H1 (cell line): ENCODE measurements at regions not wholly inside any gene's neighbourhood (a gene's known extent, or its start where the extent isn't known, plus 50 kb on each side); places are given as distances from the start of the nearest gene placed in this dataset.

Source experiments
- CTCF ChIA-PET: fragments of 300-600 bp; sonication (Branson Sonifier 250); formaldehyde crosslinking; loops from one replicate; lab custom pipeline; 2021; ENCODE audit not compliant: partially characterized antibody; lab: Charles Lee
- POLR2A ChIA-PET: fragments of 300-600 bp; sonication (Branson Sonifier 250); formaldehyde crosslinking; loops from one replicate; lab custom pipeline; 2021; ENCODE audit warnings: inconsistent platforms; ENCODE audit not compliant: partially characterized antibody; lab: Charles Lee
- DNase-seq, 2 experiments: peaks; one replicate each; pipeline versions ENCODE4 v3.0.0 to v3.0.0-alpha.2; 2010 to 2022; ENCODE audit warnings: low spot score in 2 of 2, low read depth in 1 of 2, mixed read lengths in 1 of 2
- FAIRE-seq: peaks from 2 replicates; lab custom pipeline; 2011; peaks lifted over from hg19 to GRCh38; lab: Jason Lieb, UNC
- H2AFZ ChIP-seq: 2 replicates; pipeline ENCODE4 v1.8.1; 2012; ENCODE audit warnings: low read length, inconsistent platforms
- H2AK5ac ChIP-seq: 2 replicates; pipeline ENCODE4 v1.6.1; 2013; ENCODE audit warnings: low read depth, low read length
- H2BK120ac ChIP-seq: replicated peaks from 2 replicates; pipeline ENCODE3; 2013; ENCODE audit warnings: low read depth, low read length, inconsistent platforms
- H2BK12ac ChIP-seq: 2 replicates; pipeline ENCODE4 v1.6.1; 2013; ENCODE audit warnings: low read depth, low read length
- H2BK15ac ChIP-seq: 2 replicates; pipeline ENCODE4 v1.6.1; 2013; ENCODE audit warnings: low read length
- H2BK20ac ChIP-seq: 2 replicates; pipeline ENCODE4 v1.6.1; 2013; ENCODE audit warnings: low read length
- H2BK5ac ChIP-seq: 2 replicates; pipeline ENCODE4 v1.6.1; 2013; ENCODE audit warnings: low read depth, low read length
- H3K14ac ChIP-seq: 2 replicates; pipeline ENCODE4 v1.6.1; 2013; ENCODE audit warnings: inconsistent platforms; ENCODE audit not compliant: insufficient read length
- H3K18ac ChIP-seq: 2 replicates; pipeline ENCODE4 v1.6.1; 2013; ENCODE audit warnings: low read length; ENCODE audit errors: extremely low read depth
- H3K23ac ChIP-seq: 2 replicates; pipeline ENCODE4 v1.6.1; 2013; ENCODE audit warnings: inconsistent platforms; ENCODE audit not compliant: insufficient read length
- H3K23me2 ChIP-seq: 2 replicates; pipeline ENCODE4 v1.6.1; 2013; ENCODE audit warnings: low read depth, low read length
- H3K27ac ChIP-seq: 2 replicates; pipeline ENCODE4 v1.6.1; 2011; ENCODE audit warnings: low read depth, low read length, inconsistent platforms
- H3K27me3 ChIP-seq, 4 experiments: replicated peaks in 1 of 4; 1 replicate in 1 of 4; 2 replicates in 3 of 4; pipeline versions ENCODE4 v1.6.1 to v1.8.1; 2011 to 2013; ENCODE audit warnings: low read length in 3 of 4, mild to moderate bottlenecking in 3 of 4, inconsistent platforms in 2 of 4, mixed read lengths in 2 of 4, moderate library complexity in 1 of 4; ENCODE audit not compliant: control insufficient read depth in 3 of 4, insufficient read depth in 3 of 4; ENCODE audit errors: extremely low read depth in 1 of 4
- H3K36me3 ChIP-seq, 4 experiments: 2 replicates each; pipeline versions ENCODE4 v1.6.1 to v1.8.1; 2011 to 2013; ENCODE audit warnings: mild to moderate bottlenecking in 4 of 4, low read length in 3 of 4, moderate library complexity in 2 of 4, control low read depth in 1 of 4, inconsistent platforms in 1 of 4; ENCODE audit not compliant: insufficient read depth in 4 of 4, control insufficient read depth in 2 of 4
- H3K4ac ChIP-seq: replicated peaks from 2 replicates; pipeline ENCODE3; 2013; ENCODE audit warnings: low read length, low read depth, mixed read lengths, inconsistent platforms; ENCODE audit not compliant: insufficient read length
- H3K4me1 ChIP-seq, 4 experiments: replicated peaks in 1 of 4; 1 replicate in 1 of 4; 2 replicates in 3 of 4; pipeline versions ENCODE4 v1.6.1 to v1.8.1; 2011 to 2013; ENCODE audit warnings: low read length in 3 of 4, inconsistent platforms in 2 of 4, mixed read lengths in 1 of 4; ENCODE audit not compliant: insufficient read depth in 4 of 4, control insufficient read depth in 3 of 4
- H3K4me2 ChIP-seq, 2 experiments: 2 replicates each; pipeline versions ENCODE4 v1.6.1 to v1.8.1; 2011 to 2013; ENCODE audit warnings: low read depth in 2 of 2, low read length in 2 of 2, control low read depth in 1 of 2, inconsistent platforms in 1 of 2, mild to moderate bottlenecking in 1 of 2; ENCODE audit not compliant: insufficient read depth in 1 of 2
- H3K4me3 ChIP-seq, 4 experiments: fragments of 200-600, 300-600 bp in 1 of 4; sonication (generic), shearing (Covaris generic), sonication (Bioruptor Twin) in 1 of 4; 2 replicates each; pipeline versions ENCODE4 v1.5.1 to v1.8.1; 2011 to 2016; ENCODE audit warnings: low read length in 4 of 4, low read depth in 3 of 4, control low read depth in 2 of 4, inconsistent platforms in 2 of 4, mild to moderate bottlenecking in 2 of 4, mixed read lengths in 1 of 4, moderate library complexity in 1 of 4; ENCODE audit not compliant: insufficient read depth in 2 of 4; ENCODE audit errors: extremely low read depth in 1 of 4
- H3K56ac ChIP-seq: replicated peaks from 2 replicates; pipeline ENCODE3; 2013; ENCODE audit warnings: low read depth, mild to moderate bottlenecking, mixed read lengths, low read length, inconsistent platforms; ENCODE audit not compliant: insufficient read length
- H3K79me1 ChIP-seq: 2 replicates; pipeline ENCODE4 v1.6.1; 2013; ENCODE audit warnings: low read depth, low read length, control low read depth
- H3K79me2 ChIP-seq, 2 experiments: 2 replicates each; pipeline versions ENCODE4 v1.6.1 to v1.8.1; 2012 to 2013; ENCODE audit warnings: low read length in 2 of 2, mild to moderate bottlenecking in 2 of 2, inconsistent platforms in 1 of 2; ENCODE audit not compliant: insufficient read depth in 2 of 2, control insufficient read depth in 1 of 2
- H3K9ac ChIP-seq, 4 experiments: replicated peaks in 1 of 4; 1 replicate in 1 of 4; 2 replicates in 3 of 4; pipeline versions ENCODE4 v1.6.1 to v1.8.1; 2011 to 2013; ENCODE audit warnings: low read depth in 3 of 4, low read length in 3 of 4, control low read depth in 2 of 4, mild to moderate bottlenecking in 2 of 4, moderate library complexity in 2 of 4, inconsistent platforms in 1 of 4; ENCODE audit errors: extremely low read depth in 1 of 4
- H3K9me3 ChIP-seq, 2 experiments: 2 replicates each; pipeline versions ENCODE4 v1.6.1 to v1.8.1; 2012 to 2013; ENCODE audit warnings: mild to moderate bottlenecking in 2 of 2, moderate library complexity in 2 of 2, control low read depth in 1 of 2, inconsistent platforms in 1 of 2, low read depth in 1 of 2, low read length in 1 of 2, mixed read lengths in 1 of 2; ENCODE audit not compliant: insufficient read depth in 2 of 2
- H4K20me1 ChIP-seq, 2 experiments: replicated peaks in 1 of 2; 2 replicates each; pipeline versions ENCODE3 to v1.8.1; 2011 to 2013; ENCODE audit warnings: inconsistent platforms in 2 of 2, low read length in 2 of 2, mild to moderate bottlenecking in 1 of 2; ENCODE audit not compliant: insufficient read depth in 2 of 2, control insufficient read depth in 1 of 2
- H4K5ac ChIP-seq: 2 replicates; pipeline ENCODE4 v1.6.1; 2013; ENCODE audit warnings: low read length, low read depth, mixed read lengths, inconsistent platforms; ENCODE audit not compliant: insufficient read length
- H4K8ac ChIP-seq: 2 replicates; pipeline ENCODE4 v1.8.0; 2013; ENCODE audit warnings: mild to moderate bottlenecking, moderate library complexity, low read length, inconsistent platforms; ENCODE audit not compliant: insufficient read depth; ENCODE audit errors: extremely low read depth
- H4K91ac ChIP-seq: replicated peaks from 2 replicates; pipeline ENCODE3; 2013; ENCODE audit warnings: low read length, mixed read lengths, inconsistent platforms; ENCODE audit not compliant: insufficient read length
- JUN ChIP-seq: IDR thresholded peaks from 2 replicates; pipeline ENCODE4 v1.6.1; 2011; ENCODE audit warnings: low read depth, mild to moderate bottlenecking, improper control_type of control experiment, low read length
- KDM4A ChIP-seq: IDR thresholded peaks from one replicate; pipeline ENCODE4 v1.7.1; 2012; ENCODE audit warnings: low read depth, mild to moderate bottlenecking, moderate library complexity, low read length, inconsistent platforms; ENCODE audit not compliant: severe bottlenecking
- PHF8 ChIP-seq: fragments of 200-600 bp; sonication (generic); conservative IDR thresholded peaks from 2 replicates; pipeline ENCODE4 v1.7.1; 2012; ENCODE audit warnings: low read depth, mild to moderate bottlenecking, inconsistent platforms, low read length, moderate library complexity
- TAF1 ChIP-seq: IDR thresholded peaks from 2 replicates; pipeline ENCODE4 v1.6.1; 2011; ENCODE audit warnings: mild to moderate bottlenecking, low read depth, low read length
- WGBS, 2 experiments: shearing (Covaris generic) in 1 of 2; methylation state at CpG; one replicate each; pipeline versions ENCODE4 v1.1.6 to v1.1.7; 2013 to 2015; ENCODE audit warnings: low lambda C conversion rate in 2 of 2, mixed read lengths in 2 of 2, inconsistent platforms in 1 of 2, low coverage in 1 of 2, missing lambda C conversion rate in 1 of 2; ENCODE audit not compliant: insufficient replicate concordance in 2 of 2, insufficient coverage in 1 of 2, insufficient read length in 1 of 2; ENCODE audit errors: extremely low coverage in 1 of 2, missing lambda C conversion rate in 1 of 2; 5-methylcytosine and 5-hydroxymethylcytosine counted together

GRCh38 chr5:4970171-4970570 is 170.0 kb upstream of the ADAMTS16 start:
- ChIA-PET CTCF (interaction anchor here (1.4 kb wide), 1 partner anchor 13 kb away, joined by 3 read pairs; no protein-coding TSS in a partner anchor), POLR2A (interaction anchor here (1.0 kb wide), 1 partner anchor 10 kb away, joined by 3 read pairs; no protein-coding TSS in a partner anchor)
- Histone ChIP-seq H3K27ac (no peak overlapping the region), H3K79me2 (no peaks in the 10 kb centered on the region), H3K23me2 (no peaks in the 10 kb centered on the region; the same call in 1 of the 2 replicates), H3K4me3 (no peak overlapping the region), H3K4me1 (no peaks in the 10 kb centered on the region), H4K5ac (no peak overlapping the region), H4K20me1 (no peaks in the 10 kb centered on the region), H2BK15ac (no peak overlapping the region), H3K4me2 (no peak overlapping the region), H3K9me3 (no peaks in the 10 kb centered on the region), H3K9ac (no peak overlapping the region), H3K14ac (no peak overlapping the region), H2BK12ac (no peak overlapping the region), H2BK20ac (no peak overlapping the region), H2AFZ (no peak overlapping the region), H3K4ac (no peak overlapping the region), H4K8ac (no peak overlapping the region), H3K36me3 (no peaks in the 10 kb centered on the region), H3K27me3 (no peaks in the 10 kb centered on the region), H3K23ac (no peak overlapping the region), H2BK5ac (no peak overlapping the region), H2BK120ac (no peak overlapping the region), H3K79me1 (no peaks in the 10 kb centered on the region), H3K18ac (no peak overlapping the region), H4K91ac (no peak overlapping the region), H2AK5ac (no peak overlapping the region), H3K56ac (no peak overlapping the region)
- 94% methylated on average over 4 of the region's 4 CpGs; no CpG with 5 or more reads in 1 of the 2 experiments for WGBS, 2 experiments
- FAIRE-seq = no peak
- TF ChIP-seq PHF8 (no peak), TAF1 (no peak), JUN (no peak), KDM4A (no peak)
- no peak for DNase-seq
